Cardiac muscle cell (in vitro differentiated cells and primary cell): ENCODE measurements at regions not wholly inside any gene's neighbourhood (a gene's known extent, or its start where the extent isn't known, plus 50 kb on each side); places are given as distances from the start of the nearest gene placed in this dataset.
A peak's percentile ranks its signal among the peaks of the same experiment; 100 is the strongest.

Source experiments
- DNase-seq, 2 donors: peaks; one replicate each; pipeline versions ENCODE4 v3.0.0 to v3.0.0-alpha.2; 2010 to 2017; ENCODE audit warnings: low read depth in 1 of 2, low spot score in 1 of 2
- H3K27ac ChIP-seq: fragments of 200-600 bp; sonication (generic); 2 replicates; pipeline ENCODE4 v1.5.1; 2016
- H3K27me3 ChIP-seq: fragments of 200-600 bp; sonication (generic); 2 replicates; pipeline ENCODE4 v1.6.0; 2016; ENCODE audit warnings: control low read depth
- H3K36me3 ChIP-seq: fragments of 200-600 bp; sonication (generic); 2 replicates; pipeline ENCODE4 v1.5.1; 2016; ENCODE audit warnings: control low read depth
- H3K4me1 ChIP-seq: fragments of 200-600 bp; sonication (generic); 2 replicates; pipeline ENCODE4 v1.8.1; 2017; ENCODE audit warnings: low read depth, mild to moderate bottlenecking, mixed run types
- H3K4me3 ChIP-seq: fragments of 200-600 bp; sonication (generic); 2 replicates; pipeline ENCODE4 v1.5.1; 2016; ENCODE audit warnings: mild to moderate bottlenecking
- H3K9me3 ChIP-seq: fragments of 200-600 bp; sonication (generic); 2 replicates; pipeline ENCODE4 v1.5.1; 2017; ENCODE audit warnings: low read depth, mild to moderate bottlenecking, control low read depth
- CTCF ChIP-seq: IDR thresholded peaks from 2 replicates; pipeline ENCODE4 v1.5.1; 2012; ENCODE audit warnings: low read depth, mild to moderate bottlenecking, low read length

- Histone ChIP-seq H3K27ac (no peak overlapping the region), H3K36me3 (no peaks in the 10 kb centered on the region), H3K9me3 (no peaks in the 10 kb centered on the region), H3K4me1 (peaks cover 3% of the 10 kb centered on the region), H3K27me3 (no peaks in the 10 kb centered on the region), H3K4me3 (no peak overlapping the region)
- no peak for DNase-seq
- TF ChIP-seq CTCF = no peak
Observed at GRCh38 chr3:188949996-188950395, 221.8 kb upstream of the TPRG1 start.

- no peak for TF ChIP-seq CTCF
- DNase-seq = peak in 1 of 2 donors; percentile 97
- Histone ChIP-seq H3K4me1 (peaks cover 3% of the 10 kb centered on the region), H3K27ac (no peak overlapping the region), H3K27me3 (no peaks in the 10 kb centered on the region), H3K36me3 (no peaks in the 10 kb centered on the region), H3K4me3 (no peak overlapping the region), H3K9me3 (no peaks in the 10 kb centered on the region)
Observed at GRCh38 chr3:188950832-188951489, 220.8 kb upstream of the TPRG1 start.

GRCh38 chr3:188951734-188952133, 220.0 kb upstream of the TPRG1 start:
- no peak overlapping the region for H3K27ac ChIP-seq
- no peak for TF ChIP-seq CTCF
- H3K36me3 ChIP-seq = no peaks in the 10 kb centered on the region
- H3K27me3 ChIP-seq = no peaks in the 10 kb centered on the region
- no peak overlapping the region for H3K4me3 ChIP-seq
- peaks cover 3% of the 10 kb centered on the region for H3K4me1 ChIP-seq
- H3K9me3 ChIP-seq = no peaks in the 10 kb centered on the region
- DNase-seq = no peak

GRCh38 chr3:188954590-188955208, 217.1 kb upstream of the TPRG1 start:
- DNase-seq = peak; percentile 91 to 95
- Histone ChIP-seq H3K27ac (no peak overlapping the region), H3K27me3 (no peaks in the 10 kb centered on the region), H3K9me3 (no peaks in the 10 kb centered on the region), H3K4me1 (no peaks in the 10 kb centered on the region), H3K4me3 (no peak overlapping the region), H3K36me3 (no peaks in the 10 kb centered on the region)
- peak; percentile 93 for TF ChIP-seq CTCF

- no peaks in the 10 kb centered on the region for H3K27me3 ChIP-seq
- no peak overlapping the region for H3K4me3 ChIP-seq
- no peak for TF ChIP-seq CTCF
Observed at GRCh38 chr3:188955919-188956318, 215.9 kb upstream of the TPRG1 start.

More at GRCh38 chr3:188955919-188956318, 215.9 kb upstream of the TPRG1 start:
- Histone ChIP-seq H3K9me3 (no peaks in the 10 kb centered on the region), H3K4me1 (no peaks in the 10 kb centered on the region), H3K27ac (no peak overlapping the region), H3K36me3 (no peaks in the 10 kb centered on the region)
- no peak for DNase-seq
